ENCODE measurements at regions not wholly inside any gene's neighbourhood (a gene's known extent, or its start where the extent isn't known, plus 50 kb on each side); places are given as distances from the start of the nearest gene placed in this dataset.
"Not testable (repeated sequence)": the region's sequence is repeated elsewhere in the genome, so short reads cannot be mapped to it uniquely, and the experiment has no call there.

- ChIA-PET CTCF (interaction anchor here (0.7 kb wide), 1 partner anchor 422 kb away, joined by 3 read pairs; no protein-coding TSS in a partner anchor), POLR2A (no interaction called here)
These were observed 99.5 kb upstream of the FOXB1 start for GRCh38 chr15:59904450-59905135.

DNA sequence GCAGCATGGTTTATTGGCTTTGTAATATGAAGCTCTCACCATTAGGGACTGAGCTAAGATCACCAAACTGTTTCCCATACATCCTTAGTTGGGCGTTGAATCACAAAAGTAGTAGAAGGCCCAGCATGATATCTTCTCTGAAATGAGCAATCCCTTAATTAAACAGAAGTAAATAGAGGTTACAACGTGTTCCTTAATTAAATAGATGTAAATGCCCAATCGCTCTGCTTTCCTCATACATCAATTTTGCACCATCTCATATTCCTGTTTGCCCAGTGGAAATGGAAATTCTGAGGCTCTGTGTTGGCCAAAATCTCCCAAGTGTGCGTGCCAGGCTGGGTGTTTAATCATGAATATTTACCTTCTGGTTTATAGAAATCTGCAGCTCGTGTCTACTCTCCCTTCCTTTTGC lies 107.4 kb upstream of the FOXB1 start:
- POLR2A ChIA-PET = no interaction called here

DNA sequence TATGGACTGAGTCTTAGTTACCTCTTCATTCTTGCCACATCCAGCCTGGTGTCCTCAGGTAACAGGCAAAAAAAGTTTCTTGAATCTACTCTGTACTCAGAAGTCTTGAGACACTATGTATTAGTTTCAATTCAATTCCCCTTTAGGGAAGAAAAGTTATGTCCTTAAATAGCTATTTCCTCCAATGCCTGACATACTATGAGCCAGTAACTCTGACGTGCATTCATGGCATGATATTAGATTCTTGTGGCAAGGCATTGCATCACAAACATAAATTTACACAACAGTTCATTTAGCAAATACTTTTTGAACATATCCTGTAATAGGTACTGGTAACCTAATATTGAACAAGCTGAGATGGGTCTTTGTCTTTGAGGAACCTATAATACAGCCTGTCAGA lies 109.3 kb upstream of the FOXB1 start:
- POLR2A ChIA-PET = no interaction called here
- CTCF ChIA-PET = no interaction called here

More for the DNA sequence above, 107.4 kb upstream of the FOXB1 start:
- CTCF ChIA-PET = no interaction called here

- ChIA-PET CTCF (no interaction called here), POLR2A (no interaction called here)
These were observed 111.1 kb upstream of the FOXB1 start for GRCh38 chr15:59892985-59893384.

DNA sequence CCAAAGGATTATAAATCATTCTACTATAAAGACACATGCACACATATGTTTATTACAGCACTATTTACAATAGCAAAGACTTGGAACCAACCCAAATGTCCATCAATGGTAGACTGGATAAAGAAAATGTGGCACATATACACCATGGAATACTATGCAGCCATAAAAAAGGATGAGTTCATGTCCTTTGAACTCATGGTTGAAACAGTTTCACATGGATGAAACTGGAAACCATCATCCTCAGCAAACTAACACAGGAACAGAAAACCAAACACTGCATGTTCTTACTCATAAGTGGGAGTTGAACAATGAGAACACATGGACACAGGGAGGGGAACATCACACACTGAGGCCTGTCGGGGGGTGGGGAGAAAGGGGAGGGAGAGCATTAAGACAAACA lies 116.2 kb upstream of the FOXB1 start:
- CTCF ChIA-PET, POLR2A ChIA-PET: not testable (repeated sequence)

DNA sequence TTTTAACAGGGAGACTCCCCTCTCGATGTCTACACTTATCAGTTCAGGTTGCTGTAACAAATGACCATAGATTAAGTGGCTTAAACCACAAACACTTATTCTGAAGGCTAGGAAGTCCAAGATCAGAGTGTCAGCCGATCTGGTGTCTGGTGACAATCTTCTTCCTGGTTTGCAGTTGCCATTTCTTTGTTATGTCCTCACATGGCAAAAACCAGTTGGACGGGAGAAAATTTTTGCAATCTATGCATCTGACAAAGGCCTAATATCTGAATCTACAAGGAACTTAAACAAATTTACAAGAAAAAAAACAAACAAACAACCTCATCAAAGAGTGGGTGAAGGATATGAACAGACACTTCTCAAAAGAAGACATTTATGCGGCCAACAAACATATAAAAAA lies 116.9 kb upstream of the FOXB1 start:
- POLR2A ChIA-PET = no interaction called here
- CTCF ChIA-PET = no interaction called here

DNA sequence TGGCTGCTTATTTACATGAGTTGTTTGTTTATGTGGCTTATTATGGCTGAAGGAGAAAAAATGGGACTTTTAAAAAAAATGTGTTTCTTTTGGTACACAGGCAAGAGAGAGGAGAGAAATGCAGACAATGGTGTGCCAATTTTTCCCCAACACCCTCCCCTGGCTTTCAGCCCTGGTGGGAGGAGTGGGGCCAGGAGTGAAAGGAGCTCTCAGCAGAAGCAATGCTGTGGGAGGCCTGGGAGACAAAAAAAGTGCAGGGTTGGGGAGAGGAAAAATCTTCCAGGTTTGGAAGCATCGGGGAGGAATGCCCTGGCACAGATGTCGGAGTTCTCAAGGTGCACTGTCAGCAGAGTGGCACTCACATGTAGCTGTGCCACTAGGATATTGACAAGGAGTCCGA lies 117.7 kb upstream of the FOXB1 start:
- ChIA-PET POLR2A (no interaction called here), CTCF (no interaction called here)

DNA sequence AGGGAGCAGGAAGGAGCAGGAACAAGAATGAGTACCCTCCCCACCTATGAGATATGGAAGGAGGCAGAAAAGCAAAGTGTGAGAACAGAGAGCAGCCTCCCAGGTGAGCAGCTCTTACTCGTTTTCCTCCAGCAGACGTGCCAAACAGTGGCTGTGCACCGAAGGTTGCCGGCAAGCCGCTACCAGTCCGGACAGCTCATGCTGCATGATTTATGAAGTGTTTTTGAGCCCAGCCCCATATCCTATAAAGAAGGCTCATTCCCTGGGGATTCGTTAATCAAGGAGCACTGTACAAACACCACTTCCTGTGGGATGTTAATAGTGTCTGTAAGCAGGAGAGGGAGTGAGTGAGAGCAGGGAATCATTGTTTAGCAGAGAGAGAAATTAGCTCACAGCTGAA lies 118.3 kb upstream of the FOXB1 start:
- POLR2A ChIA-PET = no interaction called here
- CTCF ChIA-PET = no interaction called here

GRCh38 chr15:59879506-59880265 lies 124.4 kb upstream of the FOXB1 start:
- POLR2A ChIA-PET = no interaction called here
- CTCF ChIA-PET = no interaction called here

DNA sequence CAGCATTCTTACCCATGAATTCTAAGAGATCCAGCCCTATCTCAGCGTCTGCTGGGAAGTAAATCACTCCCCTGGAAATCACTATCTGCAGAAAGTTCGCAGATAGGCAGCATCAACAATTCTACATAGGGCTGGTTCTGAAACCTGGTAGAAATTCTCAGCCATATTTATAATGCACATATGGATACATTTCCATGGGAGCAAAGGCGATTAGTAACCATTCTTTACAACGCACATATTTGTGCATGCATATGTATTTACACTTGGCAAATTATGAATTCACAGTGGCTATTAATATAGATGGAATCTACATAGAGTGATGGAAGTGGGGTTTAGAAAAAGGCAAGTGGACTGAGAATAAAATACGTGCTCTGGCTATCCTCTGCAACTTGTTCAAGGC lies 128.0 kb upstream of the FOXB1 start:
- ChIA-PET POLR2A (no interaction called here), CTCF (no interaction called here)

- POLR2A ChIA-PET = no interaction called here
- CTCF ChIA-PET = interaction anchor here (1.1 kb wide), 1 partner anchor 9 kb away, joined by 4 read pairs; no protein-coding TSS in a partner anchor
These were observed 130.4 kb upstream of the FOXB1 start for GRCh38 chr15:59873644-59874272.

DNA sequence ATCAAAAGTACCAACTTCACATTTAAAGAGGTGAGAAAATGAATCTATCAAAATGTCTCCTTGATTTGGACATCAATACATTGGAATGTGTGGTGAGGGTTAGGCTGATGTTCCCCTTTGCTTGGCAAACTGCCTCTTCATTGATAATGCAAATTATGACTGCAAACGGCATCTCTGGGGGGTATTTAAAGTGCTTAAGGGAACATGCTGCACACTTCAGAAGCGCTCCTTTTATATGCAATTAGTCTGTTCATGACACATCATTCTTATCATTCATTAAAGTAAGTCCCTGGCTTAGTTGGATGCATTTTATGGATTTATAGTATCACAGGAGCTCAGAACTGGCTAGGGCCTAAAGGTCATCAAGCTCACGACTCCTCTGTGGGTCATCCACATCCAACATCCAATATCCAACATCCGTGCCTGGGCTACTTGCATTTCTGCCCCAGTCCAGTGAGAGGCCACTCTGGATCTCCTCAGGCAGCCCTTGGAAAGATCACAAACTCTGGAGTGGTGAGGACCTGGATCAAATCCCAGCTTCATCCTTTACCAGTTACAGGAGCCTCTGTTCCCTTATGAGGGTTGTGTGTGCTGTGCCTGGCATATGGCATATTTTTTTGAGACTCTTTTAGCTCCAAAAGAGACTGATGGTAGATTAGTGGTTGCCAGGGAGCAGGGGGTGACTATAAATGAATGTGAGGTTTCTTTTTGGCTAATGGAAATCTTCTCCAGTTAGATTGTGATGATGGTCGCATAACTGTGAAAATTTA lies 136.8 kb upstream of the FOXB1 start:
- ChIA-PET POLR2A (no interaction called here), CTCF (no interaction called here)

GRCh38 chr15:59866642-59867041 lies 137.5 kb upstream of the FOXB1 start:
- POLR2A ChIA-PET = no interaction called here
- CTCF ChIA-PET = no interaction called here

DNA sequence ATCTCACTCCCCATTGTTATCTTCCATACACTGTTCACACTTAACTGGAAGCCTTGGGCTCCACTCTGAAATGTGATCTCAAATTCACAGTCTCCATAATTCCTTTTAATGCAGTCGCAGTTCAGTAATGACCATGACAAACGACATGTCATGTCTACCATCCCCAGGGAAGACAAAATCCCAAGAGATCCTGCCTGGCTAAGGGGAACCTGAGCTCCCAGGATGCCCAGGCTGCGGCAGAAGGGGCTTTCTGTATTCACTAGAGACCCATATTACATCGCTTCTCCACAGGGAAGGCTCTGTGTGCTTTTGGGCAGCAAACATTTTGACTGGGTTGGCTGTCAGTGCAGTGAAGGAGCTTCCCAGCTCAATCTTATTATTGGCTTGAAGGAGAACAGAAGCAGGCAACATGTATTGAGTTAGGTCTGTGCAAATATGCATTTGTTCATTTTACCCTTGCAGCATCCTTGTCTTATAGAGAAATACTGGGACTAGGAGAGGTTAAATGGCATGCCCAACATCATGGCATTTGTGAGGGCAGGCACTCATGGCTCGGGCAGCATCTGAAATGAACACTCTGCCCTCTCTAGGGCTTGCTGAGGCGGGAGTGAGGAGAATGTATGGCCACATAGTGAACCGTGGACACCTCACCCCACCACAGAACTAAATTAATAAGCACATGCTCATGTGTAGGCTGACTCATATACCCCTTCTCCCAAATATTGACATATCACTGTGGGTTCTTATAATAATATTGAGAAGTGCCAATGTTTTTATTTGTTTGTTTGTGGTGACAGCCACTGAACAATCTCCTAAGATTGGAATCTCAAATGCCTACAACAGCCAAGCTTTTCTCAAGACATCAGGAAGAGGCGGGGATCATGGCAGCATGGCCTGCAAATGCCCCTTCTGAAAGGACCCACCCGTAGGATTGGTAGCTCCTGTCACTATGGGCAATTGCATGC lies 141.6 kb upstream of the FOXB1 start:
- ChIA-PET CTCF (no interaction called here), POLR2A (no interaction called here)

- ChIA-PET POLR2A (no interaction called here), CTCF (interaction anchor here (0.6 to 0.7 kb wide), 2 partner anchors 32 to 447 kb away, joined by 3 read pairs; no protein-coding TSS in a partner anchor)
These were observed 156.1 kb upstream of the FOXB1 start for GRCh38 chr15:59847968-59848367.

- POLR2A ChIA-PET = no interaction called here
- CTCF ChIA-PET = no interaction called here
These were observed 156.9 kb upstream of the BNIP2 start for GRCh38 chr15:59845942-59846499.

GRCh38 chr15:59843609-59844008 lies 154.5 kb upstream of the BNIP2 start:
- POLR2A ChIA-PET = no interaction called here
- CTCF ChIA-PET = no interaction called here

DNA sequence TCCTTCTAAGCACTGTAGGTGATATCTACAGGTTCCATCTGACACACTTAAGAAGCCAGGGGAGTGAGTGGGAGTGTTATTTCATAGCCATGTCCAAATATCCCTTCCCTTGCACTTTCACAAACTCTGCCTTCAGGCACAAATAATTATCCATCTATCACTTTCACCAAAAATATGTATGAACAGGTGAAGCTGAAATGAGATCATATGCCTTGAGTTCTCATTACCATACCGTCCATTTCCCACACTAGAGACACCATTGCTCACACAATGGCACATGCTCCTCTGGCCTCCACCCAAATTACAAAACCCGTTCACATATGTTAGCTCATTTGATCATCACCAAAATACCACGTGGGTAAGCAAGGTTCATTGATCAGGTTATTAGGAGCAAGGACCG lies 151.9 kb upstream of the BNIP2 start:
- ChIA-PET POLR2A (no interaction called here), CTCF (no interaction called here)

DNA sequence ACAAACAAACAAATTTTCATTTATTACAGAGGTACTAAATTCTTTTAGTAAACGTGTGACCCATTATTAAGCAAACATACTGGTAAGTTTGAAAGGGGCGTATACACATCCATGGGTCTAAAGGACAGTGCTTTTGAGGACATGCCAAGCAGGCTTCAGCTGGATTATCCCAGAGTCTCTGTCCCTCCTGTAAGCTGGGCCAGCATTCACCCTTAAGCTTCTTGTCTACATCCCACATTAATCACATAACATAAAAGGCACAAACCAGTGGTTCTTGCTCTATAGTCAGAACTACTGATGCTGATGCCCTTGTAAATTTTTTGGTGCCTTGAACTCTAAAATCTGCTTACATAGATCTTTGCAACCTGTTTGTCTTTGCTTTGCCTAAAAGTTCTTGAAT lies 150.8 kb upstream of the BNIP2 start:
- POLR2A ChIA-PET = no interaction called here
- CTCF ChIA-PET = no interaction called here

All from activated CD8-positive, alpha-beta memory T cell treated with anti-CD3 and anti-CD28 coated beads for 36 hours (primary cell).